Stimulated activated naive B cell treated with anti-CD40 and anti-IgM and Interleukin-4, amounts not matched to agents 10 μg/mL and 1 μg/mL and 100 μg/mL, for 72 hours (primary cell): ENCODE measurements at regions not wholly inside any gene's neighbourhood (a gene's known extent, or its start where the extent isn't known, plus 50 kb on each side); places are given as distances from the start of the nearest gene placed in this dataset.

Source experiments
- ATAC-seq, 2 donors: fragments of 150-1000 bp; cut with Tn5 transposase; replicated peaks; 2 replicates each; pipeline ENCODE4 v1.10.0; 2021; ENCODE audit warnings: moderate library complexity in 1 of 2
- DNase-seq: peaks from one replicate; pipeline ENCODE4 v3.0.0; 2021
- H3K27ac Mint-ChIP-seq: one replicate; pipeline ENCODE4 v1.8.0; 2022; ENCODE audit warnings: mild to moderate bottlenecking, mixed read lengths
- H3K27me3 Mint-ChIP-seq, 2 donors: one replicate each; pipeline ENCODE4 v1.8.0; 2022; ENCODE audit warnings: mixed read lengths in 2 of 2
- H3K36me3 Mint-ChIP-seq, 2 donors: one replicate each; pipeline ENCODE4 v1.8.0; 2022; ENCODE audit warnings: mixed read lengths in 2 of 2, mild to moderate bottlenecking in 1 of 2
- H3K4me1 Mint-ChIP-seq, 2 donors: one replicate each; pipeline ENCODE4 v1.8.0; 2022; ENCODE audit warnings: mixed read lengths in 2 of 2, mild to moderate bottlenecking in 1 of 2
- H3K4me3 Mint-ChIP-seq, 2 donors: one replicate each; pipeline ENCODE4 v1.8.0; 2022; ENCODE audit warnings: mild to moderate bottlenecking in 2 of 2, mixed read lengths in 2 of 2, moderate library complexity in 1 of 2
- H3K9me3 Mint-ChIP-seq, 2 donors: one replicate each; pipeline ENCODE4 v1.8.0; 2022; ENCODE audit warnings: mixed read lengths in 2 of 2, mild to moderate bottlenecking in 1 of 2

GRCh38 chr5:56350597-56351170 lies 117.6 kb upstream of the ANKRD55 start:
- DNase-seq (no peak), ATAC-seq (peak; percentile 69 to 76)
- H3K4me1 Mint-ChIP-seq: peaks cover 27 to 49% of the 10 kb centered on the region in 2 donors
- no peaks in the 10 kb centered on the region for H3K27me3 Mint-ChIP-seq
- H3K36me3 Mint-ChIP-seq: peaks cover 0 to 4% of the 10 kb centered on the region in 2 donors
- no peak overlapping the region for H3K4me3 Mint-ChIP-seq
- H3K27ac Mint-ChIP-seq: no peak overlapping the region
- H3K9me3 Mint-ChIP-seq: peaks cover 0 to 2% of the 10 kb centered on the region in 2 donors

GRCh38 chr5:56350011-56350596 lies 117.0 kb upstream of the ANKRD55 start:
- H3K4me3 Mint-ChIP-seq: no peak overlapping the region
- DNase-seq: no peak
- H3K36me3 Mint-ChIP-seq: peaks cover 0 to 4% of the 10 kb centered on the region in 2 donors
- H3K27me3 Mint-ChIP-seq: no peaks in the 10 kb centered on the region
- H3K9me3 Mint-ChIP-seq: peaks cover 0 to 2% of the 10 kb centered on the region in 2 donors
- H3K4me1 Mint-ChIP-seq: peaks cover 30 to 55% of the 10 kb centered on the region in 2 donors
- no peak for ATAC-seq
- H3K27ac Mint-ChIP-seq: no peak overlapping the region

- H3K27ac Mint-ChIP-seq: no peak overlapping the region
- ATAC-seq (no peak), DNase-seq (no peak)
- peaks cover 34 to 61% of the 10 kb centered on the region in 2 donors for H3K4me1 Mint-ChIP-seq
- peaks cover 0 to 4% of the 10 kb centered on the region in 2 donors for H3K36me3 Mint-ChIP-seq
- no peak overlapping the region for H3K4me3 Mint-ChIP-seq
- no peaks in the 10 kb centered on the region for H3K27me3 Mint-ChIP-seq
- peaks cover 0 to 2% of the 10 kb centered on the region in 2 donors for H3K9me3 Mint-ChIP-seq
These were observed 116.3 kb upstream of the ANKRD55 start for GRCh38 chr5:56349461-56349860.

- Mint-ChIP-seq H3K9me3 (peaks cover 0 to 2% of the 10 kb centered on the region in 2 donors), H3K27me3 (no peaks in the 10 kb centered on the region), H3K36me3 (peaks cover 3 to 4% of the 10 kb centered on the region in 2 donors), H3K4me3 (no peak overlapping the region), H3K4me1 (peaks cover 45 to 68% of the 10 kb centered on the region in 2 donors), H3K27ac (no peak overlapping the region)
- DNase-seq (no peak), ATAC-seq (no peak)
These were observed 113.8 kb upstream of the ANKRD55 start for GRCh38 chr5:56346741-56347535.

GRCh38 chr5:56346044-56346710 lies 113.0 kb upstream of the ANKRD55 start:
- no peak overlapping the region for H3K4me3 Mint-ChIP-seq
- no peak overlapping the region for H3K27ac Mint-ChIP-seq
- no peaks in the 10 kb centered on the region for H3K27me3 Mint-ChIP-seq
- no peak for ATAC-seq
- H3K9me3 Mint-ChIP-seq: peaks cover 0 to 4% of the 10 kb centered on the region in 2 donors
- peaks cover 48 to 71% of the 10 kb centered on the region in 2 donors for H3K4me1 Mint-ChIP-seq
- DNase-seq: no peak
- H3K36me3 Mint-ChIP-seq: peaks cover 5 to 7% of the 10 kb centered on the region in 2 donors

GRCh38 chr5:56345352-56345751 lies 112.2 kb upstream of the ANKRD55 start:
- Mint-ChIP-seq H3K4me1 (peaks cover 44 to 68% of the 10 kb centered on the region in 2 donors), H3K27ac (peak overlapping the region; percentile 5), H3K36me3 (peaks cover 5 to 7% of the 10 kb centered on the region in 2 donors), H3K27me3 (no peaks in the 10 kb centered on the region), H3K4me3 (no peak overlapping the region), H3K9me3 (peaks cover 0 to 5% of the 10 kb centered on the region in 2 donors)
- ATAC-seq (peak; percentile 63 to 77), DNase-seq (no peak)

GRCh38 chr5:56344594-56344993 lies 111.5 kb upstream of the ANKRD55 start:
- Mint-ChIP-seq H3K27ac (peak overlapping the region; percentile 90), H3K4me1 (peaks cover 40 to 60% of the 10 kb centered on the region in 2 donors), H3K9me3 (peaks cover 0 to 9% of the 10 kb centered on the region in 2 donors), H3K4me3 (peak overlapping the region in 1 of 2 donors; percentile 26), H3K27me3 (no peaks in the 10 kb centered on the region), H3K36me3 (peaks cover 5 to 7% of the 10 kb centered on the region in 2 donors)
- DNase-seq (no peak), ATAC-seq (peak in 1 of 2 donors; percentile 34)

GRCh38 chr5:56343988-56344387 lies 110.9 kb upstream of the ANKRD55 start:
- ATAC-seq: peak in 1 of 2 donors; percentile 38
- H3K27ac Mint-ChIP-seq: peak overlapping the region; percentile 90
- H3K9me3 Mint-ChIP-seq: peaks cover 0 to 13% of the 10 kb centered on the region in 2 donors

GRCh38 chr5:56342616-56343015 lies 109.5 kb upstream of the ANKRD55 start:
- DNase-seq (no peak), ATAC-seq (no peak)
- no peaks in the 10 kb centered on the region for H3K27me3 Mint-ChIP-seq
- peaks cover 5 to 14% of the 10 kb centered on the region in 2 donors for H3K9me3 Mint-ChIP-seq
- H3K36me3 Mint-ChIP-seq: peaks cover 5 to 11% of the 10 kb centered on the region in 2 donors
- no peak overlapping the region for H3K27ac Mint-ChIP-seq
- no peak overlapping the region for H3K4me3 Mint-ChIP-seq
- H3K4me1 Mint-ChIP-seq: peaks cover 41 to 56% of the 10 kb centered on the region in 2 donors

More at GRCh38 chr5:56343988-56344387, 110.9 kb upstream of the ANKRD55 start:
- H3K36me3 Mint-ChIP-seq: peaks cover 5 to 7% of the 10 kb centered on the region in 2 donors
- no peak overlapping the region for H3K4me3 Mint-ChIP-seq
- peaks cover 37 to 57% of the 10 kb centered on the region in 2 donors for H3K4me1 Mint-ChIP-seq
- DNase-seq: no peak
- H3K27me3 Mint-ChIP-seq: no peaks in the 10 kb centered on the region

GRCh38 chr5:56340196-56340980 lies 107.3 kb upstream of the ANKRD55 start:
- no peak overlapping the region for H3K27ac Mint-ChIP-seq
- no peak for DNase-seq

GRCh38 chr5:56339732-56340131 lies 106.6 kb upstream of the ANKRD55 start:
- Mint-ChIP-seq H3K36me3 (peaks cover 8 to 14% of the 10 kb centered on the region in 2 donors), H3K27me3 (no peaks in the 10 kb centered on the region), H3K4me1 (peaks cover 31 to 36% of the 10 kb centered on the region in 2 donors), H3K4me3 (no peak overlapping the region), H3K27ac (no peak overlapping the region), H3K9me3 (peaks cover 12 to 20% of the 10 kb centered on the region in 2 donors)
- no peak for DNase-seq
- no peak for ATAC-seq

More at GRCh38 chr5:56340196-56340980, 107.3 kb upstream of the ANKRD55 start:
- H3K36me3 Mint-ChIP-seq: peaks cover 6 to 12% of the 10 kb centered on the region in 2 donors
- no peak overlapping the region for H3K4me3 Mint-ChIP-seq
- no peak for ATAC-seq
- no peaks in the 10 kb centered on the region for H3K27me3 Mint-ChIP-seq
- peaks cover 35 to 42% of the 10 kb centered on the region in 2 donors for H3K4me1 Mint-ChIP-seq
- H3K9me3 Mint-ChIP-seq: peaks cover 9 to 18% of the 10 kb centered on the region in 2 donors

- Mint-ChIP-seq H3K4me1 (peaks cover 16 to 17% of the 10 kb centered on the region in 2 donors), H3K27me3 (no peaks in the 10 kb centered on the region), H3K4me3 (no peak overlapping the region), H3K36me3 (peaks cover 5 to 20% of the 10 kb centered on the region in 2 donors), H3K27ac (no peak overlapping the region), H3K9me3 (peaks cover 12 to 20% of the 10 kb centered on the region in 2 donors)
- ATAC-seq (no peak), DNase-seq (no peak)
These were observed 104.7 kb upstream of the ANKRD55 start for GRCh38 chr5:56337715-56338319.

- Mint-ChIP-seq H3K9me3 (peaks cover 15 to 17% of the 10 kb centered on the region in 2 donors), H3K4me3 (no peak overlapping the region), H3K27me3 (no peaks in the 10 kb centered on the region), H3K36me3 (peaks cover 3 to 17% of the 10 kb centered on the region in 2 donors), H3K4me1 (peaks cover 13 to 16% of the 10 kb centered on the region in 2 donors), H3K27ac (peak overlapping the region; percentile 48)
- ATAC-seq (no peak), DNase-seq (no peak)
These were observed 102.1 kb upstream of the ANKRD55 start for GRCh38 chr5:56335212-56335611.
